HepG2 (cell line): ENCODE measurements at regions not wholly inside any gene's neighbourhood (a gene's known extent, or its start where the extent isn't known, plus 50 kb on each side); places are given as distances from the start of the nearest gene placed in this dataset.

Experiments used
- ATAC-seq: fragments of 200-7000 bp; cut with Tn5 transposase; 3 replicates; pipeline ENCODE4 v1.9.1; 2020; ENCODE audit warnings: mild to moderate bottlenecking, moderate library complexity
- BruUV-seq: library from RNA; stranded (reverse); fragments of 400-500 nt; replicated peaks from 2 replicates; lab custom pipeline; 2021; lab: Mats Ljungman, UMichigan
- CTCF ChIA-PET: fragments of 300-600 bp; formaldehyde crosslinking; extraction: SDS; loops from one replicate; lab custom pipeline; 2021; ENCODE audit warnings: low total read pairs, inconsistent platforms, low intra/inter-chr PET ratio; lab: Yijun Ruan, JAX
- POLR2A ChIA-PET: fragments of 350-600 bp; sonication (Branson Sonifier 250); formaldehyde crosslinking; loops from one replicate; lab custom pipeline; 2020; ENCODE audit warnings: antibody characterized with exemption, inconsistent platforms; lab: Yijun Ruan, JAX
- DNase-seq: peaks from one replicate; pipeline ENCODE4 v3.0.0-alpha.2; 2015; ENCODE audit warnings: low spot score
- FAIRE-seq: peaks from 3 replicates; lab custom pipeline; 2011; peaks lifted over from hg19 to GRCh38; lab: Jason Lieb, UNC
- H2AFZ ChIP-seq: one replicate; pipeline ENCODE4 v1.6.1; 2011; ENCODE audit warnings: low read length, inconsistent platforms
- H3K27ac ChIP-seq: fragments of 300-600 bp; 3 replicates; pipeline ENCODE4 v1.8.0; 2011; ENCODE audit warnings: mixed run types, mild to moderate bottlenecking, mixed read lengths, low read length, inconsistent platforms; ENCODE audit not compliant: insufficient read depth; ENCODE audit errors: extremely low read length
- H3K27me3 ChIP-seq, 2 experiments: fragments of 200-600 bp in 1 of 2; 2 replicates in 1 of 2; 3 replicates in 1 of 2; pipeline versions ENCODE4 v1.6.0 to v1.8.0; 2011; ENCODE audit warnings: low read length in 2 of 2, mild to moderate bottlenecking in 2 of 2, moderate library complexity in 2 of 2, inconsistent platforms in 1 of 2; ENCODE audit not compliant: insufficient read depth in 2 of 2, control insufficient read depth in 1 of 2
- H3K36me3 ChIP-seq, 2 experiments: fragments of 200-600 bp in 1 of 2; replicated peaks in 1 of 2; 2 replicates in 1 of 2; 3 replicates in 1 of 2; pipeline versions ENCODE4 v1.5.1 to v1.8.0; 2011; ENCODE audit warnings: low read length in 2 of 2, inconsistent platforms in 1 of 2; ENCODE audit not compliant: insufficient read depth in 2 of 2, control insufficient read depth in 1 of 2
- H3K4me1 ChIP-seq: 2 replicates; pipeline ENCODE4 v1.5.1; 2012; ENCODE audit warnings: low read length, inconsistent platforms; ENCODE audit not compliant: insufficient read depth
- H3K4me2 ChIP-seq: 2 replicates; pipeline ENCODE4 v1.6.0; 2011; ENCODE audit warnings: low read depth, low read length, inconsistent platforms
- H3K4me3 ChIP-seq, 3 experiments: fragments of 200-600 bp in 1 of 3; sonication (generic), shearing (Covaris generic) in 1 of 3; replicated peaks in 1 of 3; 2 replicates each; pipeline ENCODE4 v1.5.1; 2011 to 2016; ENCODE audit warnings: low read length in 3 of 3, inconsistent platforms in 2 of 3, low read depth in 2 of 3, mild to moderate bottlenecking in 2 of 3, control low read depth in 1 of 3, mixed read lengths in 1 of 3; ENCODE audit not compliant: insufficient read depth in 1 of 3
- H3K79me2 ChIP-seq: one replicate; pipeline ENCODE4 v1.6.1; 2011; ENCODE audit warnings: low read length, inconsistent platforms; ENCODE audit not compliant: insufficient read depth
- H3K9ac ChIP-seq: 2 replicates; pipeline ENCODE4 v1.6.0; 2011; ENCODE audit warnings: mild to moderate bottlenecking, low read depth, low read length, inconsistent platforms; ENCODE audit not compliant: insufficient read depth
- H3K9me3 ChIP-seq: 2 replicates; pipeline ENCODE4 v1.5.1; 2012; ENCODE audit warnings: mild to moderate bottlenecking, low read length
- H4K20me1 ChIP-seq: 2 replicates; pipeline ENCODE4 v1.6.0; 2011; ENCODE audit warnings: inconsistent platforms, mild to moderate bottlenecking, low read length, moderate library complexity; ENCODE audit not compliant: insufficient read depth
- ARID2 ChIP-seq: sonication (generic); formaldehyde crosslinking; IDR thresholded peaks from 2 replicates; pipeline ENCODE4 v1.8.1; 2022; ENCODE audit warnings: mild to moderate bottlenecking, missing genetic modification reagents, borderline replicate concordance
- ARID4A ChIP-seq: sonication (generic); formaldehyde crosslinking; IDR thresholded peaks from 2 replicates; pipeline ENCODE4 v1.5.0; 2020; ENCODE audit warnings: mild to moderate bottlenecking, missing genetic modification reagents, borderline replicate concordance
- MXD1 ChIP-seq: sonication (generic); formaldehyde crosslinking; IDR thresholded peaks from 2 replicates; pipeline ENCODE4 v1.4.0; 2020; ENCODE audit warnings: mild to moderate bottlenecking, missing genetic modification reagents
- SCMH1 ChIP-seq: sonication (generic); formaldehyde crosslinking; IDR thresholded peaks from 2 replicates; pipeline ENCODE4 v1.9.0; 2021; ENCODE audit warnings: missing genetic modification reagents, mild to moderate bottlenecking, borderline replicate concordance
- THAP9 ChIP-seq: sonication (generic); formaldehyde crosslinking; IDR thresholded peaks from 2 replicates; pipeline ENCODE4; 2020; ENCODE audit warnings: missing genetic modification reagents, mild to moderate bottlenecking, borderline replicate concordance
- THYN1 ChIP-seq: sonication (generic); formaldehyde crosslinking; IDR thresholded peaks from 2 replicates; pipeline ENCODE4 v1.8.1; 2023; ENCODE audit warnings: low read depth, mild to moderate bottlenecking, moderate library complexity, missing genetic modification reagents, borderline replicate concordance
- ZNF20 ChIP-seq: sonication (generic); formaldehyde crosslinking; IDR thresholded peaks from 2 replicates; pipeline ENCODE4 v1.4.0; 2020; ENCODE audit warnings: mild to moderate bottlenecking, moderate library complexity, missing genetic modification reagents
- ZNF292 ChIP-seq: sonication (generic); formaldehyde crosslinking; IDR thresholded peaks from 2 replicates; pipeline ENCODE4 v1.8.1; 2022; ENCODE audit warnings: mild to moderate bottlenecking, low read depth, missing genetic modification reagents, borderline replicate concordance
- ZNF549 ChIP-seq: sonication (generic); formaldehyde crosslinking; IDR thresholded peaks from 2 replicates; pipeline ENCODE4 v1.5.0; 2020; ENCODE audit warnings: missing genetic modification reagents
- in situ Hi-C: cut with HindIII; loops from 2 replicates; pipeline ENCODE4 v1.10.0; 2017; ENCODE audit warnings: low pct_unique_long_range_greater_than_20kb; ENCODE audit not compliant: extremely low pct_ligation_motif_present
- intact Hi-C: fragments of 100-400 bp; cut with micrococcal nuclease; formaldehyde crosslinking; loops from one replicate; pipeline ENCODE4 v1.10.0; 2022; ENCODE audit not compliant: unreplicated experiment
- TF ChIP-seq, protein P1 (sequence below): IDR thresholded peaks from 2 replicates; pipeline ENCODE4 v1.6.1; 2016

DNA sequence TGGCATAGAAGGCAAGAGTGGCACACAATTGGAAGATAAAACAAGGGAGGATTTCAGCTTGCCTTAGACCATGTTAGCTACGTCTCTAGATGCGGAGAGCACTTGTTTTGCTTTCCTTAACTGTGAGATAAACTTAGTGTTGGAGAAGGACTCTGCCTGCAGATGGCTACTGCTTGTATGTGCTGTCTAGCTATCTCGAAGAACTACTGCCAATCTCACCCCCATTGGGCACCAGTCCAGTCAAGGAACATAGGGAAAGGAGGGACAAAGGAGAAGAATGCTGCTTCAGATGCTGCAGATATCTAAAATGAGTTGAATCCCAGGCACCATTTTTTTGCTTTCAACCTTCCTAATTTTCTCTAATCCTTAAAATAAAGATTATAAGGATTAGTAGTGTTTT, 726.0 kb upstream of the ARGLU1 start (continued):
- no peak for TF ChIP-seq THYN1 (CRISPR knock-in tag)

DNA sequence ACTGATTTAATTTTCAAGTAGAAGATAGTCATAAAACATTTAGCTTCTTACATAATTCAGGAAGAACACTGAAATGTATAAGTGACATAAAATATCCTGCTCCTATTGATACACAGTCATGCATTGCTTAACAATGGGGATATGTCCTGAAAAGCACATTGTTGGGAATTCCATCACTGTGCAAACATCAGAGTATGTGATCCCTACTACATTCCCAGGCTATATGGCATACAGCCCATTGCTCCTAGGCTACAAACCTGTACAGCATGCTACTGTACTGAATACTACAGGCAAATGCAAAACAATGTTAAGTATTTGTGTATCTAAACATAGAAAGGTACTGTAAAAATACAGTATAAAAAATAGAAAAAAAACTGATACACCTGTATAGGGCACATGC, 723.9 kb upstream of the ARGLU1 start:
- Histone ChIP-seq H3K4me3 (no peak overlapping the region), H3K9me3 (no peaks in the 10 kb centered on the region), H3K27ac (no peak overlapping the region), H3K4me2 (no peak overlapping the region), H3K4me1 (no peaks in the 10 kb centered on the region), H2AFZ (no peak overlapping the region), H3K9ac (no peak overlapping the region), H3K36me3 (no peaks in the 10 kb centered on the region), H3K27me3 (no peaks in the 10 kb centered on the region), H3K79me2 (no peaks in the 10 kb centered on the region), H4K20me1 (no peaks in the 10 kb centered on the region)
- ATAC-seq (no peak), FAIRE-seq (no peak), DNase-seq (no peak)
- in situ Hi-C loops (no loop called here), intact Hi-C loops (no loop called here)
- TF ChIP-seq SCMH1 (CRISPR knock-in tag) (no peak), ZNF20 (no peak), THAP9 (CRISPR knock-in tag) (no peak), ARID2 (CRISPR knock-in tag) (no peak), ARID4A (CRISPR knock-in tag) (no peak), MXD1 (no peak), ZNF292 (CRISPR knock-in tag) (no peak), ZNF549 (CRISPR knock-in tag) (no peak)
- TF ChIP-seq, protein P1, sequence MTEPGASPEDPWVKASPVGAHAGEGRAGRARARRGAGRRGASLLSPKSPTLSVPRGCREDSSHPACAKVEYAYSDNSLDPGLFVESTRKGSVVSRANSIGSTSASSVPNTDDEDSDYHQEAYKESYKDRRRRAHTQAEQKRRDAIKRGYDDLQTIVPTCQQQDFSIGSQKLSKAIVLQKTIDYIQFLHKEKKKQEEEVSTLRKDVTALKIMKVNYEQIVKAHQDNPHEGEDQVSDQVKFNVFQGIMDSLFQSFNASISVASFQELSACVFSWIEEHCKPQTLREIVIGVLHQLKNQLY (CRISPR knock-in tag) = no peak
- BruUV-seq = no TSS peak
- CTCF ChIA-PET = no interaction called here
- POLR2A ChIA-PET = no interaction called here
